ENCODE measurements at regions not wholly inside any gene's neighbourhood (a gene's known extent, or its start where the extent isn't known, plus 50 kb on each side); places are given as distances from the start of the nearest gene placed in this dataset.

GRCh38 chr7:41280491-41280890 lies 422.4 kb downstream of the INHBA start:
- no peak overlapping the region for H3K4me3 ChIP-seq (ENCODE audit: control insufficient read depth, low read depth, low read length)
- no peak for DNase-seq (ENCODE audit: low read depth)
- no peak for TF ChIP-seq CTCF (IDR thresholded peaks at IDR 0.05; ENCODE audit: control insufficient read depth, insufficient read depth, low read depth, low read length, missing control alignments)

GRCh38 chr7:41277561-41277960 lies 425.3 kb downstream of the INHBA start:
- no peak overlapping the region for H3K4me3 ChIP-seq (ENCODE audit: control insufficient read depth, low read depth, low read length)
- no peak for DNase-seq (ENCODE audit: low read depth)
- no peak for TF ChIP-seq CTCF (IDR thresholded peaks at IDR 0.05; ENCODE audit: control insufficient read depth, insufficient read depth, low read depth, low read length, missing control alignments)

GRCh38 chr7:41275255-41275654 lies 427.6 kb downstream of the INHBA start:
- DNase-seq (ENCODE audit: low read depth): no peak
- TF ChIP-seq CTCF (IDR thresholded peaks at IDR 0.05; ENCODE audit: control insufficient read depth, insufficient read depth, low read depth, low read length, missing control alignments): no peak
- no peak overlapping the region for H3K4me3 ChIP-seq (ENCODE audit: control insufficient read depth, low read depth, low read length)

- TF ChIP-seq CTCF (IDR thresholded peaks at IDR 0.05; ENCODE audit: control insufficient read depth, insufficient read depth, low read depth, low read length, missing control alignments): no peak
- DNase-seq (ENCODE audit: low read depth): no peak
- no peak overlapping the region for H3K4me3 ChIP-seq (ENCODE audit: control insufficient read depth, low read depth, low read length)
These were observed 428.7 kb downstream of the INHBA start for GRCh38 chr7:41274179-41274578.

GRCh38 chr7:41272664-41273063 lies 430.2 kb downstream of the INHBA start:
- H3K4me3 ChIP-seq (ENCODE audit: control insufficient read depth, low read depth, low read length): no peak overlapping the region
- no peak for TF ChIP-seq CTCF (IDR thresholded peaks at IDR 0.05; ENCODE audit: control insufficient read depth, insufficient read depth, low read depth, low read length, missing control alignments)
- DNase-seq (ENCODE audit: low read depth): no peak

- no peak for DNase-seq (ENCODE audit: low read depth)
- no peak overlapping the region for H3K4me3 ChIP-seq (ENCODE audit: control insufficient read depth, low read depth, low read length)
- no peak for TF ChIP-seq CTCF (IDR thresholded peaks at IDR 0.05; ENCODE audit: control insufficient read depth, insufficient read depth, low read depth, low read length, missing control alignments)
These were observed 434.0 kb downstream of the INHBA start for GRCh38 chr7:41268878-41269277.

GRCh38 chr7:41261080-41261479 lies 441.8 kb downstream of the INHBA start:
- no peak overlapping the region for H3K4me3 ChIP-seq (ENCODE audit: control insufficient read depth, low read depth, low read length)
- TF ChIP-seq CTCF (IDR thresholded peaks at IDR 0.05; ENCODE audit: control insufficient read depth, insufficient read depth, low read depth, low read length, missing control alignments): no peak
- no peak for DNase-seq (ENCODE audit: low read depth)

Measured in AG09309 (cell line).